NCI-H1694 treated with DMSO at 0.1 percent for 48 hours (cell line): ENCODE measurements at regions not wholly inside any gene's neighbourhood (a gene's known extent, or its start where the extent isn't known, plus 50 kb on each side); places are given as distances from the start of the nearest gene placed in this dataset.
"Not testable (repeated sequence)": the region's sequence is repeated elsewhere in the genome, so short reads cannot be mapped to it uniquely, and the experiment has no call there.

Experiments used
- DNase-seq: peaks from one replicate; lab custom pipeline; 2025; lab: John Stamatoyannopoulos, UW

GRCh38 chr12:126966498-126966897 is 1300.5 kb upstream of the TMEM132C start:
- DNase-seq, result no peak

GRCh38 chr12:126967152-126967551 is 1299.8 kb upstream of the TMEM132C start:
- DNase-seq, result no peak

- no peak for DNase-seq
Observed at GRCh38 chr12:126974779-126975178, 1292.2 kb upstream of the TMEM132C start.

GRCh38 chr12:126976579-126976978 is 1290.4 kb upstream of the TMEM132C start:
- DNase-seq, result no peak

GRCh38 chr12:126979564-126979963 is 1287.4 kb upstream of the TMEM132C start:
- not testable (repeated sequence) for DNase-seq

GRCh38 chr12:126982707-126983106 is 1284.3 kb upstream of the TMEM132C start:
- DNase-seq, result no peak

- not testable (repeated sequence) for DNase-seq
Observed at GRCh38 chr12:126983735-126984134, 1283.2 kb upstream of the TMEM132C start.

- DNase-seq, result not testable (repeated sequence)
Observed at GRCh38 chr12:126985663-126986062, 1281.3 kb upstream of the TMEM132C start.

GRCh38 chr12:126989532-126989931 is 1277.4 kb upstream of the TMEM132C start:
- DNase-seq, result no peak

- no peak for DNase-seq
Observed at GRCh38 chr12:126993898-126994297, 1273.1 kb upstream of the TMEM132C start.

GRCh38 chr12:126994599-126994998 is 1272.4 kb upstream of the TMEM132C start:
- no peak for DNase-seq

GRCh38 chr12:126998031-126998430 is 1268.9 kb upstream of the TMEM132C start:
- no peak for DNase-seq

- no peak for DNase-seq
Observed at GRCh38 chr12:126998747-126999285, 1268.2 kb upstream of the TMEM132C start.

- DNase-seq, result no peak
Observed at GRCh38 chr12:126999352-126999751, 1267.6 kb upstream of the TMEM132C start.

GRCh38 chr12:127005406-127005805 is 1261.6 kb upstream of the TMEM132C start:
- no peak for DNase-seq

GRCh38 chr12:127006972-127007371 is 1260.0 kb upstream of the TMEM132C start:
- DNase-seq, result no peak

- no peak for DNase-seq
Observed at GRCh38 chr12:127008755-127009403, 1258.1 kb upstream of the TMEM132C start.

- no peak for DNase-seq
Observed at GRCh38 chr12:127012109-127012508, 1254.9 kb upstream of the TMEM132C start.

GRCh38 chr12:127013197-127013596 is 1253.8 kb upstream of the TMEM132C start:
- no peak for DNase-seq

- DNase-seq, result no peak
Observed at GRCh38 chr12:127014079-127014478, 1252.9 kb upstream of the TMEM132C start.

GRCh38 chr12:127024791-127025190 is 1242.2 kb upstream of the TMEM132C start:
- DNase-seq, result no peak

- DNase-seq, result no peak
Observed at GRCh38 chr12:127025545-127025944, 1241.4 kb upstream of the TMEM132C start.

GRCh38 chr12:127035011-127035879 is 1231.7 kb upstream of the TMEM132C start:
- no peak for DNase-seq
